ENCODE measurements at regions not wholly inside any gene's neighbourhood (a gene's known extent, or its start where the extent isn't known, plus 50 kb on each side); places are given as distances from the start of the nearest gene placed in this dataset.

DNA sequence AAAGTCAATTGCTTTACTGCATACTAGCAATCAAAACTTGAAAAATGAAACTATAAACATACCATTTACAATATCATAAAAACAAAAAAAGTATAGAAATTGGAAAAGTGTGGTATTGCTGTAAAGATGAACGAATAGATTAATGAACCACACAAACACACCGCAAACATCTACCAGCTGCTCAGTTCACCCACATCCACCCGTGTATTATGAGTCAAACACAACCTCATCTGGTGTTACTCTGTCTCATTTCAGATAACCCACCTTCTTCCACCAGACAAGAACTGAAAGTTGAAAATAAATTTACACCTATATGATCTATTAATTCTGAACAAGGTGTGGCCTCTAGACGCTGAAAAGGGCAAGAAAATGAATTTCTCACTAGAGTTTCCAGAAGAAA lies 53.3 kb downstream of the BLID start:
- no peak overlapping the region for H3K4me3 Mint-ChIP-seq
- ATAC-seq: no peak
- no peak overlapping the region for H3K27ac Mint-ChIP-seq
- H3K36me3 Mint-ChIP-seq: peaks cover 0 to 17% (median 0%) of the 10 kb centered on the region in 3 donors
- no peaks in the 10 kb centered on the region for H3K4me1 Mint-ChIP-seq
- DNase-seq: no peak
- H3K27me3 Mint-ChIP-seq: peaks cover 0 to 11% (median 4%) of the 10 kb centered on the region in 5 donors
- peaks cover 0 to 27% (median 12%) of the 10 kb centered on the region in 9 donors for H3K9me3 Mint-ChIP-seq
- POLR2A ChIA-PET: no interaction called here

GRCh38 chr11:122059565-122059964 lies 56.5 kb downstream of the BLID start:
- ATAC-seq: no peak
- Mint-ChIP-seq H3K36me3 (peaks cover 0 to 17% (median 0%) of the 10 kb centered on the region in 3 donors), H3K4me3 (no peak overlapping the region)

DNA sequence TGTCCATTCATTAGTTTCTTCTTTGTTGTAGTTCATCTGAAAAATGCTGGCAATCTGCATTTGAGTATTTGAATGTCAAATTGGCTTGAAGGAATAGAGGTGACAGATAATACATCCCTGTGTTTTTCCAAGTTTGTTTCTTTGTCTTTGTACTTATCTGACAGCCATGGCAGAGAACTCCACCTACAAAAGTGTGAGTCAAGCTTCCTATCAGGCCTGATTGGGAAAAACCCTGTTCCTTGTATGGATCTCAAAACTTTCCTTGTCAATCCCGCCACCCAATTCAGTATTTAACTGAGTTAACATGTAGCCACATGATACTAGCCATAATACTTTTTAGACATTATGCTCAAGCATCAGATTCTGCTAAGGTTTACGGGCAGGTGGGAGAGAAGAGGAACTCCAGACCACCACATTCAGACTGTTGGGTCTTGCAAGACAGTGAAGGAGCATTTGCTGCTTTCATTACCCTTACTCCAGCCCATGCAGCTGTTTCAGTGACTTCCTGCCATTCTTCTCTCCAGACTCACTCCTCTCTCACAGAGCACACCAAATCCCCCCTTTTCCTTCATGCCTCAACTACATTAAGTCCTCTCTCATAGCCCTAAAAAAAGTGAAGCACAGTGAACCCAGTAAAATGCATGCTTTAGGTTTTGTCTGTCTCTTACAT lies 65.9 kb downstream of the BLID start:
- H3K9me3 Mint-ChIP-seq: peaks cover 0 to 26% (median 5%) of the 10 kb centered on the region in 9 donors
- peaks cover 0 to 10% (median 0%) of the 10 kb centered on the region in 3 donors for H3K36me3 Mint-ChIP-seq
- ATAC-seq: no peak
- POLR2A ChIA-PET: no interaction called here
- peak overlapping the region in 1 of 10 donors; percentile 59 for H3K27ac Mint-ChIP-seq
- no peak overlapping the region for H3K4me3 Mint-ChIP-seq
- DNase-seq: no peak
- no peaks in the 10 kb centered on the region for H3K4me1 Mint-ChIP-seq
- H3K27me3 Mint-ChIP-seq: peaks cover 7 to 42% (median 14%) of the 10 kb centered on the region in 5 donors

More at GRCh38 chr11:122059565-122059964, 56.5 kb downstream of the BLID start:
- Mint-ChIP-seq H3K27ac (no peak overlapping the region), H3K9me3 (peaks cover 0 to 32% (median 12%) of the 10 kb centered on the region in 9 donors), H3K4me1 (no peaks in the 10 kb centered on the region), H3K27me3 (peaks cover 0 to 4% (median 2%) of the 10 kb centered on the region in 5 donors)
- DNase-seq: no peak
- POLR2A ChIA-PET: no interaction called here

DNA sequence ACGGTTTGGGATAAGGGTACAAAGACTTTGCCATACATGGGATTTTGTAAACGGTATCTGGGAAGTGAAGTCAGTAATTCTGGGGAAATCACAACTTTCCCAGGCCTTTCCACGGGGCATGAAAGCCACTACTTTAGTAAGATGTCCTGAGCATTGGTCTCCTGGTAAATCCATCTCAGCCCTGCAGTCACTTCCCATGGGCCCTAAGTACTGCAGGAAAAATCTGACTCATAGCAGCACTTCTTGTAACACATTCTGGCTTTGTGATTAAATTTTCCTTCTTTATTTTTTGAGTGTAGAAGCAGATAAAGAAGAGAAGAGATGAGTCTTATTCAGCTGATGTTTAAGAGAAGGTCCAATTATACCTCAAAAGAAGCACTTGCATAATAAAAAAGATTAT lies 67.6 kb downstream of the BLID start:
- no peak overlapping the region for H3K27ac Mint-ChIP-seq
- no peak for DNase-seq
- peaks cover 0 to 10% (median 0%) of the 10 kb centered on the region in 3 donors for H3K36me3 Mint-ChIP-seq
- H3K4me3 Mint-ChIP-seq: no peak overlapping the region
- no peaks in the 10 kb centered on the region for H3K4me1 Mint-ChIP-seq
- ATAC-seq: no peak
- peaks cover 7 to 42% (median 14%) of the 10 kb centered on the region in 5 donors for H3K27me3 Mint-ChIP-seq
- H3K9me3 Mint-ChIP-seq: peaks cover 0 to 26% (median 4%) of the 10 kb centered on the region in 9 donors
- POLR2A ChIA-PET: no interaction called here

DNA sequence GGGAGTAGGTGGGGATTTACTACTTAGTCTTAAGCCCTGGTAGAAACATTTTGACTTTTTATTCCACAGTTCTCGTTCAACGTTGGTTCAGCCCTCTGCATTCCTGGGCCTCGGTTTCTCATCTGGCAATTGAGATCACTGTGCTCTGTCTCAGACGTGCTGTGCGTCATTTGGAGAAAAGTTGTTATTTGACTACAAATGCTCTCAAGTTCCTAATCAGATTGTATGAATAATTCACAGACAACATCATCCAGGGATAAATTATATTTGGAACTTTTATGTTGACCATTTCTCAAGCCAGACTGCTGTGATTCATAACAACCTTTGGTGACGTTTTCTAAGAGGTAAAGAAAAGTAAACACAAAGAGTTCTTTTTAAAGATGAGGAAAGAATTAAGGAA lies 69.2 kb downstream of the BLID start:
- Mint-ChIP-seq H3K9me3 (peaks cover 0 to 21% (median 3%) of the 10 kb centered on the region in 9 donors), H3K27ac (no peak overlapping the region), H3K4me3 (no peak overlapping the region), H3K36me3 (peaks cover 0 to 5% (median 0%) of the 10 kb centered on the region in 3 donors), H3K4me1 (no peaks in the 10 kb centered on the region), H3K27me3 (peaks cover 5 to 36% (median 16%) of the 10 kb centered on the region in 5 donors)
- ATAC-seq (no peak), DNase-seq (no peak)
- POLR2A ChIA-PET: no interaction called here

DNA sequence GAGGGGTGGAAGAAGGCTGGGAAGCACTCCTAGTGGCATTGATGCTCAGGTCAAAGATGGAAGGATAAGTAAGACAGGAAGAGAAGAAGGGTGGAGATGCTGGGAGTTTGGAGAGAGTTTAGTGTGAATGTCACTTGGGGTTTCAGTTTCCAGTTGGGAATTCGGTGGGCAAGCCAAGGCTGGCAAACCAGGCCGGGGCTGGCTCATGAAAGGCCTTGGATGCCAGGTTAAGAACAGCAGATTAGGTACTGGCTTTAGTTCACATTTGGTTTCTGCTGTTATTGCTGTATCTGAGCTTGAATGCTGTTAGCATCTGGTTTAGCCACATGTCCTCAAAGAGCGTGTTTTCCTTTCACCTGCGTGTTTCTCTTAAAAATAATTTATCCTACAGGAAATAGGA lies 69.6 kb downstream of the BLID start:
- DNase-seq: no peak
- H3K9me3 Mint-ChIP-seq: peaks cover 0 to 17% (median 0%) of the 10 kb centered on the region in 9 donors
- no peak for ATAC-seq
- no peaks in the 10 kb centered on the region for H3K4me1 Mint-ChIP-seq
- H3K27ac Mint-ChIP-seq: no peak overlapping the region
- no peak overlapping the region for H3K4me3 Mint-ChIP-seq
- peaks cover 4 to 32% (median 16%) of the 10 kb centered on the region in 5 donors for H3K27me3 Mint-ChIP-seq
- H3K36me3 Mint-ChIP-seq: peaks cover 0 to 3% (median 0%) of the 10 kb centered on the region in 3 donors
- POLR2A ChIA-PET: no interaction called here

DNA sequence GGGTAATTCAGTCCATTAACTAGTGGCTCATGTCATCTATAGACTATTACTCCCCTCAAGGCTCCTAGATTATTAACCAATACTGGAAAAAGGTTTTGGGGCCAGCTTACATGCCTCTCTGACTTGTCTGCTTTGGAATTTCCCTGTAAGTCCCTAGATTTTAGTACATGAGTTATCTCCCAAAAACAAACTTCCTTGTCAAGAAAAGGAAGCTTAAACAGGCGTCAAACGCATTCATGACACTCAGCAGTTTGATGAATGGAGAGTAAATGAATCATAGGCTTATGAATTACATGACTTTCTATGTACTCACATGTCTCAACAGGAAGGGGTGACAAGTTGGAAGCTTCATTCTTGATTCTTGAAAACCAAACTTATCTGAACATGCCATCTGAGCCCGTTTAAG lies 70.8 kb downstream of the BLID start:
- H3K36me3 Mint-ChIP-seq: peaks cover 0 to 3% (median 0%) of the 10 kb centered on the region in 3 donors
- ATAC-seq (no peak), DNase-seq (no peak)
- no peak overlapping the region for H3K4me3 Mint-ChIP-seq
- no peaks in the 10 kb centered on the region for H3K4me1 Mint-ChIP-seq
- peaks cover 0 to 9% (median 0%) of the 10 kb centered on the region in 9 donors for H3K9me3 Mint-ChIP-seq
- POLR2A ChIA-PET: no interaction called here
- no peak overlapping the region for H3K27ac Mint-ChIP-seq
- H3K27me3 Mint-ChIP-seq: peaks cover 4 to 24% (median 15%) of the 10 kb centered on the region in 5 donors

GRCh38 chr11:122044086-122044485 lies 71.9 kb downstream of the BLID start:
- H3K4me1 Mint-ChIP-seq: no peaks in the 10 kb centered on the region
- peaks cover 7 to 15% (median 11%) of the 10 kb centered on the region in 5 donors for H3K27me3 Mint-ChIP-seq
- ATAC-seq: no peak
- H3K36me3 Mint-ChIP-seq: no peaks in the 10 kb centered on the region
- no peak overlapping the region for H3K27ac Mint-ChIP-seq
- peaks cover 0 to 9% (median 0%) of the 10 kb centered on the region in 9 donors for H3K9me3 Mint-ChIP-seq
- no peak for DNase-seq
- H3K4me3 Mint-ChIP-seq: no peak overlapping the region
- POLR2A ChIA-PET: no interaction called here

- POLR2A ChIA-PET: no interaction called here
- Mint-ChIP-seq H3K4me3 (no peak overlapping the region), H3K27me3 (peaks cover 7 to 21% (median 12%) of the 10 kb centered on the region in 5 donors), H3K27ac (no peak overlapping the region), H3K9me3 (peaks cover 0 to 9% (median 0%) of the 10 kb centered on the region in 9 donors), H3K36me3 (no peaks in the 10 kb centered on the region), H3K4me1 (no peaks in the 10 kb centered on the region)
- no peak for DNase-seq
- ATAC-seq: no peak
Measured at GRCh38 chr11:122042981-122043380, 73.0 kb downstream of the BLID start.

- Mint-ChIP-seq H3K9me3 (no peaks in the 10 kb centered on the region), H3K27ac (no peak overlapping the region), H3K4me1 (no peaks in the 10 kb centered on the region), H3K27me3 (peaks cover 4 to 25% (median 10%) of the 10 kb centered on the region in 5 donors), H3K4me3 (no peak overlapping the region), H3K36me3 (no peaks in the 10 kb centered on the region)
- DNase-seq: no peak
- ATAC-seq: no peak
- POLR2A ChIA-PET: no interaction called here
Measured at GRCh38 chr11:122040464-122040863, 75.6 kb downstream of the BLID start.

DNA sequence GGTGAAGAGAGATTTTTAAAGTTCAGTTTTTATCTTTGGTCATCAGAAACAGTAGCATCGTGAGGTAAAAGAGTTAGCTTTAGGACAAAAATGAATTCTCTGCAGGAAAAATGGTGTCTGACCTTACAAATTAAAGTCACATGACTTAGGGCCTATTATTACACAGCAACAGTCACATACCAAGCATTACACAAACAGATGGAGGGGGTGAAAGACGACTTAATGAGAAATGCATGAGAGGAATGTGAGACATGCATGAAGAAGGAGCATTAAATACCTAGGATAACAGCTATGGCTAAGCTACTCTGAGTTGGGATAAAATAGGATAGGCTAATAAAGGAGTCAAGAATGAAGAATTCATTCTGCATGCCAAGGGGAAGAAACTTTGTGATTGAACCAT lies 77.5 kb downstream of the BLID start:
- no peak overlapping the region for H3K27ac Mint-ChIP-seq
- no peak for DNase-seq
- H3K4me3 Mint-ChIP-seq: no peak overlapping the region
- ATAC-seq: no peak
- H3K9me3 Mint-ChIP-seq: no peaks in the 10 kb centered on the region
- H3K27me3 Mint-ChIP-seq: peaks cover 6 to 25% (median 10%) of the 10 kb centered on the region in 5 donors
- POLR2A ChIA-PET: no interaction called here
- H3K4me1 Mint-ChIP-seq: no peaks in the 10 kb centered on the region
- H3K36me3 Mint-ChIP-seq: no peaks in the 10 kb centered on the region

GRCh38 chr11:122037911-122038310 lies 78.1 kb downstream of the BLID start:
- H3K4me3 Mint-ChIP-seq: no peak overlapping the region
- DNase-seq (no peak), ATAC-seq (no peak)
- no peaks in the 10 kb centered on the region for H3K4me1 Mint-ChIP-seq
- POLR2A ChIA-PET: no interaction called here
- H3K36me3 Mint-ChIP-seq: no peaks in the 10 kb centered on the region
- no peak overlapping the region for H3K27ac Mint-ChIP-seq
- peaks cover 0 to under 1% (median 0%) of the 10 kb centered on the region in 9 donors for H3K9me3 Mint-ChIP-seq
- peaks cover 6 to 27% (median 10%) of the 10 kb centered on the region in 5 donors for H3K27me3 Mint-ChIP-seq

GRCh38 chr11:122036493-122036892 lies 79.5 kb downstream of the BLID start:
- H3K36me3 Mint-ChIP-seq: no peaks in the 10 kb centered on the region
- DNase-seq: no peak
- ATAC-seq: no peak

GRCh38 chr11:122036018-122036417 lies 80.0 kb downstream of the BLID start:
- H3K27me3 Mint-ChIP-seq: peaks cover 6 to 27% (median 11%) of the 10 kb centered on the region in 5 donors
- H3K4me3 Mint-ChIP-seq: no peak overlapping the region
- no peak for ATAC-seq
- H3K9me3 Mint-ChIP-seq: peaks cover 0 to 4% (median 0%) of the 10 kb centered on the region in 9 donors
- H3K27ac Mint-ChIP-seq: no peak overlapping the region
- no peaks in the 10 kb centered on the region for H3K36me3 Mint-ChIP-seq
- no peak for DNase-seq
- no peaks in the 10 kb centered on the region for H3K4me1 Mint-ChIP-seq
- POLR2A ChIA-PET: no interaction called here

More at GRCh38 chr11:122036493-122036892, 79.5 kb downstream of the BLID start:
- Mint-ChIP-seq H3K9me3 (peaks cover 0 to 4% (median 0%) of the 10 kb centered on the region in 9 donors), H3K4me3 (no peak overlapping the region), H3K27ac (no peak overlapping the region), H3K27me3 (peaks cover 6 to 24% (median 10%) of the 10 kb centered on the region in 5 donors), H3K4me1 (no peaks in the 10 kb centered on the region)
- POLR2A ChIA-PET: no interaction called here

All from naive thymus-derived CD8-positive, alpha-beta T cell (primary cell).